ENCODE measurements at regions not wholly inside any gene's neighbourhood (a gene's known extent, or its start where the extent isn't known, plus 50 kb on each side); places are given as distances from the start of the nearest gene placed in this dataset.
"Not testable (repeated sequence)": the region's sequence is repeated elsewhere in the genome, so short reads cannot be mapped to it uniquely, and the experiment has no call there.

DNA sequence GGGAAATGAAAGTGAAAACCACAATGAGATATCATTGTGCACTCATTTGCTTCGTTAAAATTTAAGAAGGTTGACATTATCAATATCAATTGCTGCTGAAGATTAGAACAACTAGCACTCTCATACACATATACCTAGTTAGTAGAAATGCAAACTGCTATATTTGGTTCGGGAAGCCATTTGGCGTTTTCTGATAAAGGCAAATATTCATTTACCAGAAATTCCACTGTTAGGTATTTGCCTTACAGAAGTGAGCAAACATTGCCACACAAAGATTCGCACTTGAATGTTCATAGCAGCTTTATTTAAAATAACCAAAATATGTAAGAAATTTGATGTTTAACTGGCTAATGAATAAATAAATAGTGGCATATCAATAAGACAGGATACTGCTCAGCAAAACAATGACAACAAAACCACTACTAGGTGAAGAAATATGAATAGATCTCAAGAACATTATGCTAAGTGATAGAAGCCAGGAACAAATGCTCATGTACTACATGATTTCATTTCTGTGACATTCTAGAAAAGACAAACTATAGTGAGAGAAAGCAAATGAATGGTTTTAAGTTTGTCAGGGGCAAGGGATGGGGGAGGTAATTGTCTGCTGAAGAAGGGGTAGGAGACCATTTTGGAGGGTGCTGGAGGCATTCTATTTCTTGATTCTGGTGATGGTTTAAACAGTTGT is 387.8 kb downstream of the PTH2R start:
- H3K4me3 ChIP-seq (ENCODE audit: low read depth, low read length): no peak overlapping the region
- TF ChIP-seq, protein P1, sequence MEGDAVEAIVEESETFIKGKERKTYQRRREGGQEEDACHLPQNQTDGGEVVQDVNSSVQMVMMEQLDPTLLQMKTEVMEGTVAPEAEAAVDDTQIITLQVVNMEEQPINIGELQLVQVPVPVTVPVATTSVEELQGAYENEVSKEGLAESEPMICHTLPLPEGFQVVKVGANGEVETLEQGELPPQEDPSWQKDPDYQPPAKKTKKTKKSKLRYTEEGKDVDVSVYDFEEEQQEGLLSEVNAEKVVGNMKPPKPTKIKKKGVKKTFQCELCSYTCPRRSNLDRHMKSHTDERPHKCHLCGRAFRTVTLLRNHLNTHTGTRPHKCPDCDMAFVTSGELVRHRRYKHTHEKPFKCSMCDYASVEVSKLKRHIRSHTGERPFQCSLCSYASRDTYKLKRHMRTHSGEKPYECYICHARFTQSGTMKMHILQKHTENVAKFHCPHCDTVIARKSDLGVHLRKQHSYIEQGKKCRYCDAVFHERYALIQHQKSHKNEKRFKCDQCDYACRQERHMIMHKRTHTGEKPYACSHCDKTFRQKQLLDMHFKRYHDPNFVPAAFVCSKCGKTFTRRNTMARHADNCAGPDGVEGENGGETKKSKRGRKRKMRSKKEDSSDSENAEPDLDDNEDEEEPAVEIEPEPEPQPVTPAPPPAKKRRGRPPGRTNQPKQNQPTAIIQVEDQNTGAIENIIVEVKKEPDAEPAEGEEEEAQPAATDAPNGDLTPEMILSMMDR (conservative IDR thresholded peaks at IDR 0.05; ENCODE audit: low read depth, low read length): no peak
- DNase-seq (ENCODE audit: low read depth): no peak

DNA sequence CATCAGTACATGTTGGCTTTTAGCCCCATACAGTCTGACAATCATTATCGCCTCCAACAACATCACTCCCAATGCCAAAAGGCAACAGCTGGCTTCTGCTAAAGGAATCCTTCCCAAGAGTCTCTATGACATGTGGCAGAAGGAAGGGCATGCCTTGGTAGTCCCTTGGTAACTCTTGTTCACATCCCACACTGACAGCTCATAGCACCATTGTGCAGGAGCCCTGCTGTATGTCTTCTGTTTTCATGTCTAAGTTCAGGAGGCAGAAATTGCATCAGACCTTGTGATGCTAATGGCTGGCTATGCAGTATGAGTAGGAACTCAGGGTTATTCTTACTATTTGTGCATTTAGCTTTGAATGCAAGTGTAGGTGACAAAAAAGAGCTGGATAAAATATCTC is 392.1 kb downstream of the PTH2R start:
- DNase-seq (ENCODE audit: low read depth): no peak
- TF ChIP-seq, protein P1 (conservative IDR thresholded peaks at IDR 0.05; ENCODE audit: low read depth, low read length): no peak
- H3K4me3 ChIP-seq (ENCODE audit: low read depth, low read length): no peak overlapping the region

DNA sequence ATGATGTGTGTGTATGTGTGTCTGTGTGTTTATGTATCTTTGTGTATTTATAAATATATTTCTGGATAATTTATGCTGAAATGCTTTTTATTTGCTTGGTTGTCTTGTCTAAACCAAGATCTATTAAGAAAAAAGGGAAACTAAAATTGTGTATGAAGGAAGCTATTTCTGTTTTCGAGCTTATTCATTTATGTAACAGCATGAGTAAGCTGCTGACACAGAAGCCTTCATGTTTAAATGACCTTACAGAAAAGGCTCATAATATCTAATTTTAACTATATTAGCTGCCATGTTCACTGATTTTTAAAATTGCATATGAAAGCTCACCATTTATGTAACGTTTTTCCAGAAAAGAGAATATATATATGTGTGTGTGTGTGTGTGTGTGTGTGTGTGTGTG is 392.8 kb downstream of the PTH2R start:
- no peak overlapping the region for H3K4me3 ChIP-seq (ENCODE audit: low read depth, low read length)
- no peak for DNase-seq (ENCODE audit: low read depth)
- TF ChIP-seq, protein P1 (conservative IDR thresholded peaks at IDR 0.05; ENCODE audit: low read depth, low read length): no peak

DNA sequence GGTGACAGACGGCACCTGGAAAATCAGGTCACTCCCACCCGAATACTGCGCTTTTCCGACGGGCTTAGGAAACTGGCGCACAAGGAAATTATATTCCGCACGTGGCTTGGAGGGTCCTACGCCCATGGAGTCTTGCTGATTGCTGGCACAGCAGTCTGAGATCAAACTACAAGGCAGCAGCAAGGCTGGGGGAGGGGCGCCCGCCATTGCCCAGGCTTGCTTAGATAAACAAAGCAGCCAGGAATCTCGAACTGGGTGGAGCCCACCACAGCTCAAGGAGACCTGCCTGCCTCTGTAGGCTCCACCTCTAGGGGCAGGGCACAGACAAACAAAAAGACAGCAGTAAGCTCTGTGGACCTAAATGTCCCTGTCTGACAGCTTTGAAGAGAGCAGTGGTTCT is 394.3 kb downstream of the PTH2R start:
- H3K4me3 ChIP-seq (ENCODE audit: low read depth, low read length); DNase-seq (ENCODE audit: low read depth): not testable (repeated sequence)

DNA sequence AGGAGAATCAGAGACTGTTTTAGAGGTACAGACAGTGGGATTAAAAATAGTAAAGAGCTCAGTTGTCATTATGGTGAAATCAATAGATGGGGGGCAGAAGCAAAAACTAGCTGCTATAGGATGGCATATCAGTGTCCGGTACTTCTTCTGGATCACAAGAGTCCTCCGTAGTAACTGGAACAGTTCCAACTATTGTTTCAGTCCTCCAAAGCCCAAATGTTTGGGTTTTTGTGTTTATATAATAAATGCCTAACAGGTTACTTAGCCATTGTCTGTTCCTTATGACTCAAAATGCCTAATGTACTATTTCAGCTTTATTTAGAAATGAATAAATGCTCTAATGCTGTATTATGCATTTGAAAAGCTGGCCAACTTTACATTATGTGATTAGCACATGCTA is 401.2 kb downstream of the PTH2R start:
- H3K4me3 ChIP-seq (ENCODE audit: low read depth, low read length): no peak overlapping the region
- TF ChIP-seq, protein P1 (conservative IDR thresholded peaks at IDR 0.05; ENCODE audit: low read depth, low read length): no peak
- DNase-seq (ENCODE audit: low read depth): no peak

DNA sequence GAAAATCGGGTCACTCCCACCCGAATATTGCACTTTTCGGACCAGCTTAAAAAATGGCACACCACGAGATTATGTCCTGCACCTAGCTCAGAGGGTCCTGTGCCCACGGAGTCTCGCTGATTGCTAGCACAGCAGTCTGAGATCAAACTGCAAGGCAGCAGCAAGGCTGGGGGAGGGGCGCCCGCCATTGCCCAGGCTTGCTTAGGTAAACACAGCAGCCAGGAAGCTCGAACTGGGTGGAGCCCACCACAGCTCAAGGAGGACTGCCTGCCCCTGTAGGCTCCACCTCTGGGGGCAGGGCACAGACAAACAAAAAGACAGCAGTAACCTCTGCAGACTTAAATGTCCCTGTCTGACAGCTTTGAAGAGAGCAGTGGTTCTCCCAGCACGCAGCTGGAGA is 405.3 kb downstream of the PTH2R start:
- DNase-seq (ENCODE audit: low read depth); H3K4me3 ChIP-seq (ENCODE audit: low read depth, low read length): not testable (repeated sequence)

DNA sequence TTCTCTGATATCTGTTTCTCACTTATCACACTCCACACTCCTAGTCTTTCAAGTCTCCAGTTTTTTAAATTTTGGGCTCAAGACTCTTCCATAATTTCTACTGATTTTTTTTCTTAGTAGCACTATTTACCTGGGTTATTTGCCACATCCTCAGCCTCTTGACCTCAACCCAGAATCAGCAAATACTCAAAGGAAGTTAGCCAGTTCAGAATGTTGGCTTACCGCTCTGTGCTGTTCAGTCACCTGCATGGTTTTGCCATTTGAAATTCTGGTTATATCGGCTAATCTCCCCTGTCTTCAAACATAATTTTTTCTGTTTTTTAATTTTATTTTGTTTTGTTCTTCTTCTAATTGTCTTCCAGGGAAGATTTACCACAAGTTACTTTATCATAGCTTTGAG is 412.6 kb downstream of the PTH2R start:
- no peak for DNase-seq (ENCODE audit: low read depth)
- TF ChIP-seq, protein P1 (conservative IDR thresholded peaks at IDR 0.05; ENCODE audit: low read depth, low read length): no peak
- H3K4me3 ChIP-seq (ENCODE audit: low read depth, low read length): no peak overlapping the region

DNA sequence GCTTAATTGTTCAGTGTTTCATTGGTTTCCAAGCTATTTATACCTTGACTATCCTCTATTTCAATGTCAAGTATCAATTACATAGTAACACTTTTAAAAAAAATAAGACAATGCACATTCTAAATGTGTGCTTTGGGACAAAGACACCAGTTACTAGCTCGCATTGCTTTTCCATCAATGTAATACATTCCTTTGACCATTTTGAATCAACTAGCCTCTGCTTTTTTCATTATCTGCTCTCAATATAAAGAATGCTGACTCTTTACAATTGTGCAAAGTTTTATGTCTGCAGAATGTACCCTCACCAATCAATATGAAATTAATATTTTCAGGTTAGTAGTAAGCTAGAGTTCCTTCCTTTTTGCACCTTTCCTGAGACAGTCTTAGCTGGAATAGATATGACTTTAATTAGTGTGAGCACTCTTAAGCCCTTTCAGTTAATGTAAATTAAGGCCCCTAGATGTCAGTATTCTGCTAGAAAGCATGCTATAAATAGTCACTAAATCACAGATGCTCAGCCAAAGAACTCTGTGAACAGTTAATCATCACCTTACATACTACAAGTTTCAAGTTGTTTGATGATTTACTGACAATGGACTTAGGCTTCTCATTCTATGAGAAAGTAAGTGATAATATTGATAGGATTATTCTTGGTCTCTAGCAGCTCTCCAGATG is 413.6 kb downstream of the PTH2R start:
- TF ChIP-seq, protein P1 (conservative IDR thresholded peaks at IDR 0.05; ENCODE audit: low read depth, low read length): peak; percentile 60
- no peak overlapping the region for H3K4me3 ChIP-seq (ENCODE audit: low read depth, low read length)
- peak; percentile 59 for DNase-seq (ENCODE audit: low read depth)
